ENCODE measurements at regions not wholly inside any gene's neighbourhood (a gene's known extent, or its start where the extent isn't known, plus 50 kb on each side); places are given as distances from the start of the nearest gene placed in this dataset.

DNA sequence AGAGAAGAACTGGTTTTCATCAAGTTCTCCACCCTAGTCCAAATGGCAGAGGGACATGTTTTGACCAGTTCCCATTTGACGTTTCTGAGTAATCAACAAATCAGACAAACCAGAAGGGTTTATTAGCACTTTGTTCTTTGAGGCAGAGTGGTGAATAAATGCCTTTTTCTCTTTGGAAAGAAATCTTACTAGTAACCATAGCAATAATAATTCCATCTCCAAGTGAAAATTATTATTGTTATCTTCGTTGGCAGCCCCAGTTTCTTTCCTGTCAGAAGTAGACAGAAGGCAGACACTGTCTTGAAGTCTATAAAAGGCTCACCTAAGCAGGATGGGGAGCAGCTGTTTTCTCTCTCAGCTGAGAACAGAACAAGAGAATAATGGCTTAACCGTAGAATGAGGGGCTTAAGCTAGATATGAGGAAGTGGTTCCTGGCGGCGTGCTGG, 391.6 kb downstream of the PBX1 start:
- TF ChIP-seq EZH2 (IDR thresholded peaks at IDR 0.05; ENCODE audit: borderline replicate concordance, low read depth, low read length, severe bottlenecking): no peak
- TF ChIP-seq, protein P1, sequence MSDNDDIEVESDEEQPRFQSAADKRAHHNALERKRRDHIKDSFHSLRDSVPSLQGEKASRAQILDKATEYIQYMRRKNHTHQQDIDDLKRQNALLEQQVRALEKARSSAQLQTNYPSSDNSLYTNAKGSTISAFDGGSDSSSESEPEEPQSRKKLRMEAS (IDR thresholded peaks at IDR 0.05; ENCODE audit: insufficient read depth, insufficient read length): no peak
- TF ChIP-seq, protein P2, sequence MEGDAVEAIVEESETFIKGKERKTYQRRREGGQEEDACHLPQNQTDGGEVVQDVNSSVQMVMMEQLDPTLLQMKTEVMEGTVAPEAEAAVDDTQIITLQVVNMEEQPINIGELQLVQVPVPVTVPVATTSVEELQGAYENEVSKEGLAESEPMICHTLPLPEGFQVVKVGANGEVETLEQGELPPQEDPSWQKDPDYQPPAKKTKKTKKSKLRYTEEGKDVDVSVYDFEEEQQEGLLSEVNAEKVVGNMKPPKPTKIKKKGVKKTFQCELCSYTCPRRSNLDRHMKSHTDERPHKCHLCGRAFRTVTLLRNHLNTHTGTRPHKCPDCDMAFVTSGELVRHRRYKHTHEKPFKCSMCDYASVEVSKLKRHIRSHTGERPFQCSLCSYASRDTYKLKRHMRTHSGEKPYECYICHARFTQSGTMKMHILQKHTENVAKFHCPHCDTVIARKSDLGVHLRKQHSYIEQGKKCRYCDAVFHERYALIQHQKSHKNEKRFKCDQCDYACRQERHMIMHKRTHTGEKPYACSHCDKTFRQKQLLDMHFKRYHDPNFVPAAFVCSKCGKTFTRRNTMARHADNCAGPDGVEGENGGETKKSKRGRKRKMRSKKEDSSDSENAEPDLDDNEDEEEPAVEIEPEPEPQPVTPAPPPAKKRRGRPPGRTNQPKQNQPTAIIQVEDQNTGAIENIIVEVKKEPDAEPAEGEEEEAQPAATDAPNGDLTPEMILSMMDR (IDR thresholded peaks at IDR 0.05; ENCODE audit: extremely low read depth in 1 of 2, insufficient read depth in 1 of 2, low read depth in 1 of 2, low read length in 2 of 2): no peak
- no peak for TF ChIP-seq GATA2 (IDR thresholded peaks at IDR 0.05; ENCODE audit: insufficient read depth, insufficient read length, low read depth, low read length)
- no peak for TF ChIP-seq POLR2AphosphoS5 (IDR thresholded peaks at IDR 0.05; ENCODE audit: insufficient read depth, low read depth, low read length)
- no peak for TF ChIP-seq POLR2A (IDR thresholded peaks at IDR 0.05; ENCODE audit: low read depth, low read length)
- TF ChIP-seq MYC (IDR thresholded peaks at IDR 0.05; ENCODE audit: low read depth, low read length): no peak

All from endothelial cell of umbilical vein (primary cell).